Thyroid gland (tissue), 4 donors: ENCODE measurements at regions not wholly inside any gene's neighbourhood (a gene's known extent, or its start where the extent isn't known, plus 50 kb on each side); places are given as distances from the start of the nearest gene placed in this dataset.

ENCODE experiments used
- DNase-seq, 2 donors: peaks; one replicate each; pipeline ENCODE4 v3.0.0-alpha.2; 2019
- H3K27ac ChIP-seq, 3 donors: fragments of 200-600 bp; sonication (generic); 1 replicate in 2 of 3; 2 replicates in 1 of 3; pipeline ENCODE4 v1.5.1; 2016 to 2019; ENCODE audit warnings: mild to moderate bottlenecking in 1 of 3, moderate library complexity in 1 of 3
- H3K27me3 ChIP-seq: fragments of 200-600 bp; sonication (generic); one replicate; pipeline ENCODE4 v1.5.1; 2019
- H3K36me3 ChIP-seq, 2 donors: fragments of 200-600 bp; sonication (generic); one replicate each; pipeline ENCODE4 v1.5.1; 2016 to 2019
- H3K4me1 ChIP-seq, 2 donors: fragments of 200-600 bp; sonication (generic); one replicate each; pipeline ENCODE4 v1.5.1; 2017 to 2019
- H3K4me3 ChIP-seq, 3 donors: fragments of 200-600 bp; sonication (generic); replicated peaks in 1 of 3; 1 replicate in 2 of 3; 2 replicates in 1 of 3; pipeline ENCODE4 v1.5.1; 2016; ENCODE audit warnings: mild to moderate bottlenecking in 1 of 3
- H3K9me3 ChIP-seq: fragments of 200-600 bp; sonication (generic); one replicate; pipeline ENCODE4 v1.5.1; 2017
- POLR2A ChIP-seq, 2 donors: fragments of 450-650 bp; IDR thresholded peaks; one replicate each; pipeline ENCODE4 v1.6.1; 2017; ENCODE audit warnings: antibody characterized with exemption in 2 of 2, mild to moderate bottlenecking in 2 of 2, moderate library complexity in 1 of 2
- WGBS, 2 donors: methylation state at CpG; one replicate each; pipeline ENCODE4 v1.1.5; 2017; 5-methylcytosine and 5-hydroxymethylcytosine counted together
- intact Hi-C: fragments of 100-400 bp; cut with DNase I; formaldehyde crosslinking; loops from one replicate; pipeline ENCODE4 v1.15.1; 2023
- TF ChIP-seq, protein P1 (sequence below), 6 experiments: fragments of 200-600 bp in 3 of 6; fragments of 450-650 bp in 3 of 6; sonication (generic) in 3 of 6; IDR thresholded peaks; one replicate each; pipeline ENCODE4 v1.5.1; 2016 to 2019; ENCODE audit warnings: antibody characterized with exemption in 6 of 6, mild to moderate bottlenecking in 2 of 6, inconsistent platforms in 1 of 6, moderate library complexity in 1 of 6

DNA sequence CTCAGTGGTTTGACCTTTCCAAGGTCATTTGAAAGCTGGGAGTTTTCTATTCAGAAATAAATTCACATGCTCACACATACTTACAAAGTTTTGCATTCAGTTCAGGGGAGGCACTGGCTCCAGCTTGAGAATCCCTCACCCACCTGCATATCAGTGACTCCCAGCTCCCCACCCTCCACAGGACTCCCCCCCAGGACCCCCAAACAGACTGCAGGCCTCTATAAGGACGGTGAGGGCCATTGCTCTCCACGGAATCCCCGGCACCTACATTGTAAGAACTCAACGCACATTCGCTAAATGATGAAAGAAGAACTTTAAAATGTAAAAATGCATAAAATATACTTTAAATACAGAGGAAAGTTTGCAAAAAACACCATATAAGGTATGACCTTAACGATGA lies 97.2 kb upstream of the TEX51 start:
- Histone ChIP-seq H3K4me1 (no peaks in the 10 kb centered on the region), H3K36me3 (no peaks in the 10 kb centered on the region), H3K27me3 (no peaks in the 10 kb centered on the region), H3K9me3 (no peaks in the 10 kb centered on the region), H3K27ac (no peak overlapping the region), H3K4me3 (no peak overlapping the region)
- no peak for TF ChIP-seq POLR2A (IDR thresholded peaks at IDR 0.05)
- TF ChIP-seq, protein P1, sequence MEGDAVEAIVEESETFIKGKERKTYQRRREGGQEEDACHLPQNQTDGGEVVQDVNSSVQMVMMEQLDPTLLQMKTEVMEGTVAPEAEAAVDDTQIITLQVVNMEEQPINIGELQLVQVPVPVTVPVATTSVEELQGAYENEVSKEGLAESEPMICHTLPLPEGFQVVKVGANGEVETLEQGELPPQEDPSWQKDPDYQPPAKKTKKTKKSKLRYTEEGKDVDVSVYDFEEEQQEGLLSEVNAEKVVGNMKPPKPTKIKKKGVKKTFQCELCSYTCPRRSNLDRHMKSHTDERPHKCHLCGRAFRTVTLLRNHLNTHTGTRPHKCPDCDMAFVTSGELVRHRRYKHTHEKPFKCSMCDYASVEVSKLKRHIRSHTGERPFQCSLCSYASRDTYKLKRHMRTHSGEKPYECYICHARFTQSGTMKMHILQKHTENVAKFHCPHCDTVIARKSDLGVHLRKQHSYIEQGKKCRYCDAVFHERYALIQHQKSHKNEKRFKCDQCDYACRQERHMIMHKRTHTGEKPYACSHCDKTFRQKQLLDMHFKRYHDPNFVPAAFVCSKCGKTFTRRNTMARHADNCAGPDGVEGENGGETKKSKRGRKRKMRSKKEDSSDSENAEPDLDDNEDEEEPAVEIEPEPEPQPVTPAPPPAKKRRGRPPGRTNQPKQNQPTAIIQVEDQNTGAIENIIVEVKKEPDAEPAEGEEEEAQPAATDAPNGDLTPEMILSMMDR (IDR thresholded peaks at IDR 0.05): no peak
- intact Hi-C loops: no loop called here
- 87 to 95% methylated on average over 6 of the region's 6 CpGs for WGBS, 2 donors
- DNase-seq: no peak

DNA sequence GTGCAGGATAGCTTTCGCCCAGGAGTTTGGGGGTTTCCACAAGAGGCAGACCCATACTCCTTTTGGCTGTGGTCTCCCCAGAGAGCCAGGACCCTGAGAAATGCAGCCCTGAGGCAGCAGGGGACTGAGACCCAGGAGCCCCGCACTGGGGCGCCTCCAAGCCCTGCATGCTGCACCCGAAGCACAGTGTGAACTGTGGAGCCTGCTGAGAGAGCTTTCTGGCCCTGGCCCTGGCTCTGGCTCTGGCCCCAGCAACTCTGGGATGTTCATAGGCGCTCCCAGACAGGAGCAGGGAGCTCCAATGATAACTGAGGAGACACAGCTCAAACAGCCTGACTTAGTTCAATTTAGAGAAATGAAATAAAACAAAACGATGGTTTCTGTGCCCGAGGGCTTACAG lies 96.4 kb upstream of the TEX51 start:
- TF ChIP-seq POLR2A (IDR thresholded peaks at IDR 0.05): no peak
- TF ChIP-seq, protein P1 (IDR thresholded peaks at IDR 0.05): no peak
- Histone ChIP-seq H3K4me1 (no peaks in the 10 kb centered on the region), H3K27me3 (no peaks in the 10 kb centered on the region), H3K27ac (no peak overlapping the region), H3K36me3 (no peaks in the 10 kb centered on the region), H3K9me3 (no peaks in the 10 kb centered on the region), H3K4me3 (no peak overlapping the region)
- WGBS, 2 donors: 81 to 87% methylated on average over 6 of the region's 7 CpGs
- intact Hi-C loops: no loop called here
- DNase-seq: no peak

DNA sequence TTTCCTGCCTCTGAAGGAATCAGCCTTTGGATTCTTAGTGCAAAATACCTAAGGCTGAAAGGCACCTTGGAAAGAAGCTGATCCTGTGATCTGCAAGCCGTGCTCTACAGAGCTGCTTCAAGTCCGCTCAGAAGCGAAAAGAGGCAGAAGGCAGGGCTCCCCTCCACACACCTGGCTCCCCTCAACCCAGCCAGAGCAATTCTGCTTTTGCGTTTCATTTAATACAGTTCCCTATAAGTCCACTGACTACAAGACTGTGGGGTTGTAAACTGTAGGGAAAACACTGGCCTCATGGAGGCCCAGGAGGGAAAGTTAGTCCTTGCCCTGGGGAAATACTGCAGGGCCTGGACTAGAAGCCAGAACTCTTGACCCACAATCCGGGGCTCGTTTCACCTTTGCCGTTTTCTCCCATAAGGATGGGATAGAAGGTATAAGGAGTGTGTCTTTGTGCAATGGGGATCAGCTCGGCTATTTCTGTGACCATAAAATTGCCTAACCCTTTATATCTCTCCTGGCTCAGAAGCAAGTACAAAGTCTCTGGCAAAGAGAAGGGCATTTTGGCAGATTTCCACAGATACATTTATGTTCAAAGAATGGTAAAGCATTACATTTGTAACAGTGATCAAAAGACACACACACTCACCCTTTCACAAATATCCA lies 95.8 kb upstream of the TEX51 start:
- H3K9me3 ChIP-seq: no peaks in the 10 kb centered on the region
- H3K27me3 ChIP-seq: no peaks in the 10 kb centered on the region
- intact Hi-C loops: no loop called here
- 89 to 92% methylated on average over 8 of the region's 8 CpGs for WGBS, 2 donors
- no peaks in the 10 kb centered on the region for H3K4me1 ChIP-seq
- no peak for DNase-seq
- H3K4me3 ChIP-seq: no peak overlapping the region
- no peaks in the 10 kb centered on the region for H3K36me3 ChIP-seq
- no peak overlapping the region for H3K27ac ChIP-seq
- TF ChIP-seq, protein P1 (IDR thresholded peaks at IDR 0.05): no peak
- TF ChIP-seq POLR2A (IDR thresholded peaks at IDR 0.05): no peak

DNA sequence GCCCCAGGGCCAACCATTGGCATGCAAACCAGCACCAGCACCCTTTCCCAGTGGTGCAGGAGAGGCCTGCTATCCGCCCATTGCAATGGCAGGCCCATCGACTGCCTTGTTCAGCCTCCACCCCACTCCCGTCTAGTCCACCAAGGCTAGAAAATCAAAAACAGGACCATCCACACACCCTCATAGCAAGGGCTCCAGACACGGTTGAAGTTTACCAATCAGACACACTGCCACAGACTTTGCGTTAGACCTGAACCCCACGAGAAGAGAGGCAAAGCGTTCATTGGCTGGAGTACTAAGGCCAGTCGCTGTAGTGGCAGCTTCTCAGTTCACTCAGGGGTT lies 95.3 kb upstream of the TEX51 start:
- TF ChIP-seq, protein P1 (IDR thresholded peaks at IDR 0.05): no peak
- TF ChIP-seq POLR2A (IDR thresholded peaks at IDR 0.05): no peak
- no peak overlapping the region for H3K27ac ChIP-seq
- intact Hi-C loops: no loop called here
- DNase-seq: no peak
- no peaks in the 10 kb centered on the region for H3K4me1 ChIP-seq
- no peaks in the 10 kb centered on the region for H3K9me3 ChIP-seq
- no peaks in the 10 kb centered on the region for H3K27me3 ChIP-seq
- no peak overlapping the region for H3K4me3 ChIP-seq
- WGBS, 2 donors: 92 to 95% methylated on average over 8 of the region's 8 CpGs
- H3K36me3 ChIP-seq: no peaks in the 10 kb centered on the region

DNA sequence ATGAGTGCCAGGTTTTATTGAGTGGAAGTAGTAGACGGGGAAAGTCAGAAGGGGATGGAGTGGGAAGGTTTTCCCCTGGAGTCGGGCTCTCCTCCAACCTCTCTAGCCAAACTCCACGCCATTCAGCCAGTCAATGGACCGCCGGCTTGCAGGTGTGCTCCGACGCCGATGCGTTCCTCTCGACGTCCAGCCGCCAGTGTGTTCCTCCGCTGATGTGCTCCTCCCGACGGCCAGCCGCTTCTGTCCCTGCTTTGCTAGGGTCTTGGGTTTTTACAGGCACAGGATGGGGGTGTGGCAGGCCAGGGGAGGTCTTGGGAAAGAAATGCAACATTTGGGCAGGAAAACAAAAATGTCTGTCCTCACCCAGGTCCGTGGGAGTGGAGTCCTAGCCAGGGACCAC lies 94.3 kb upstream of the TEX51 start:
- DNase-seq: no peak
- Histone ChIP-seq H3K27ac (no peak overlapping the region), H3K4me1 (no peaks in the 10 kb centered on the region), H3K4me3 (no peak overlapping the region), H3K36me3 (no peaks in the 10 kb centered on the region), H3K9me3 (no peaks in the 10 kb centered on the region), H3K27me3 (no peaks in the 10 kb centered on the region)
- 89 to 91% methylated on average over 17 of the region's 17 CpGs for WGBS, 2 donors
- intact Hi-C loops: no loop called here
- no peak for TF ChIP-seq POLR2A (IDR thresholded peaks at IDR 0.05)
- TF ChIP-seq, protein P1 (IDR thresholded peaks at IDR 0.05): no peak
